Transverse colon (tissue), 4 donors: ENCODE measurements at regions not wholly inside any gene's neighbourhood (a gene's known extent, or its start where the extent isn't known, plus 50 kb on each side); places are given as distances from the start of the nearest gene placed in this dataset.

Source experiments
- DNase-seq: peaks from one replicate; pipeline ENCODE4 v3.0.0-alpha.2; 2019
- H3K27ac ChIP-seq, 4 donors: fragments of 200-600 bp; sonication (generic); 2 replicates each; pipeline ENCODE4 v1.5.1; 2016 to 2018; ENCODE audit warnings: inconsistent platforms in 4 of 4
- H3K27me3 ChIP-seq: fragments of 200-600 bp; sonication (generic); 2 replicates; pipeline ENCODE4 v1.5.1; 2017; ENCODE audit warnings: inconsistent platforms
- H3K36me3 ChIP-seq, 4 donors: fragments of 200-600 bp; sonication (generic); 2 replicates each; pipeline ENCODE4 v1.5.1; 2017 to 2019; ENCODE audit warnings: inconsistent platforms in 4 of 4
- H3K4me1 ChIP-seq, 4 donors: fragments of 200-600 bp; sonication (generic); 2 replicates each; pipeline ENCODE4 v1.5.1; 2017 to 2020; ENCODE audit warnings: inconsistent platforms in 4 of 4
- H3K4me3 ChIP-seq, 4 donors: fragments of 200-600 bp; sonication (generic); 1 replicate in 1 of 4; 2 replicates in 3 of 4; pipeline versions ENCODE4 v1.5.1 to v1.6.1; 2017 to 2019; ENCODE audit warnings: inconsistent platforms in 4 of 4
- H3K9me3 ChIP-seq, 2 donors: fragments of 200-600 bp; sonication (generic); 2 replicates each; pipeline ENCODE4 v1.5.1; 2017 to 2019; ENCODE audit warnings: inconsistent platforms in 2 of 2
- EP300 ChIP-seq: sonication (generic); formaldehyde crosslinking; IDR thresholded peaks from one replicate; pipeline ENCODE4 v1.6.1; 2017; ENCODE audit warnings: antibody characterized with exemption, low read depth
- POLR2A ChIP-seq: fragments of 450-650 bp; IDR thresholded peaks from one replicate; pipeline ENCODE4 v1.6.1; 2016; ENCODE audit warnings: antibody characterized with exemption, mild to moderate bottlenecking, moderate library complexity
- POLR2AphosphoS5 ChIP-seq, 3 donors: sonication (generic); formaldehyde crosslinking; IDR thresholded peaks; one replicate each; pipeline ENCODE4 v1.6.1; 2016; ENCODE audit warnings: antibody characterized with exemption in 3 of 3
- WGBS, 2 donors: methylation state at CpG; one replicate each; pipeline ENCODE4 v1.1.5; 2018; ENCODE audit warnings: low coverage in 1 of 2; 5-methylcytosine and 5-hydroxymethylcytosine counted together
- in situ Hi-C, 4 donors: fragments of 200-750 bp; cut with MboI; loops; one replicate each; pipeline versions ENCODE4 v1.15.0 to v1.15.1; 2017; ENCODE audit warnings: low sequenced_read_pairs in 3 of 4, low pct_ligation_motif_present in 1 of 4, low pct_unique_long_range_greater_than_20kb in 1 of 4
- intact Hi-C: fragments of 100-400 bp; cut with DNase I; formaldehyde crosslinking; loops from one replicate; pipeline ENCODE4 v1.15.1; 2023; ENCODE audit warnings: low total_unique reads
- TF ChIP-seq, protein P1 (sequence below), 5 experiments: fragments of 200-600 bp in 3 of 5; fragments of 450-650 bp in 2 of 5; sonication (generic) in 3 of 5; IDR thresholded peaks; 1 replicate in 2 of 5; 2 replicates in 3 of 5; pipeline ENCODE4 v1.5.1; 2016 to 2017; ENCODE audit warnings: antibody characterized with exemption in 5 of 5, inconsistent platforms in 3 of 5, mild to moderate bottlenecking in 2 of 5, moderate library complexity in 1 of 5

DNA sequence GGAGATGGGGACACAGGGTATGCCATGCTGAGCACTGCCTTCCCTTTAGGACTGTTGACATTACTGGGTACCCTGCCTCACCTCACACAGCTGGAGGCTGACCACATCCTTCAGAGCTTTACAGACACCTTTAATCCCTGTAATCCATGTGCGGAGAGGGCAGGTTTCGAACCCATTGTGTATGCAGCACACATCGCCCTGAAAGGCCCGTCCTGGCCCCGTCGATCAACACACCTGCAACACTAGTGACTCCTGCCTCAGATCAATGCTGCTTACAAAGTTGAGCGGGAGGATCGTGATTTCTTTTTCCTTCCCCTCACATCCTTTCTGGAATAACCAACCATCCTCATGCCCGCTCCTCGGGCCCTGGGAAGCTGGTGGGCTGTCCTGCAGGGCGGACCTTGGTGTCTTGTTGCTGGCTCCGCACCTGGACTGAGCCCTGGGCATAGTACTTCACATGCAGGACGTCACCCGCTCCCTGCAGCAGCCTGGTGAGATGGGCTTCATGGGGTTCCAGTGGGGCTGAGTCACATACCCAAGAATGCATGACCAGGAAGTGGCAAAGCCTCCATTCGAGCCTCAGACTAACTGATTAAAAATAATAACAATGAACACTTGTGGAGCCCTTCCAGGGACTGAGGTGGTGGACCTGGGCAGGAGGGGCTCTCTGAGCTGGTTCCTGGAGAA, 403.6 kb downstream of the PTPRU start:
- Histone ChIP-seq H3K9me3 (no peaks in the 10 kb centered on the region), H3K27me3 (peaks cover 2% of the 10 kb centered on the region), H3K27ac (no peak overlapping the region), H3K36me3 (no peaks in the 10 kb centered on the region), H3K4me3 (no peak overlapping the region), H3K4me1 (no peaks in the 10 kb centered on the region)
- intact Hi-C loops, result no loop called here
- TF ChIP-seq POLR2AphosphoS5 (IDR thresholded peaks at IDR 0.05) (no peak), POLR2A (no peak), EP300 (no peak)
- TF ChIP-seq, protein P1, sequence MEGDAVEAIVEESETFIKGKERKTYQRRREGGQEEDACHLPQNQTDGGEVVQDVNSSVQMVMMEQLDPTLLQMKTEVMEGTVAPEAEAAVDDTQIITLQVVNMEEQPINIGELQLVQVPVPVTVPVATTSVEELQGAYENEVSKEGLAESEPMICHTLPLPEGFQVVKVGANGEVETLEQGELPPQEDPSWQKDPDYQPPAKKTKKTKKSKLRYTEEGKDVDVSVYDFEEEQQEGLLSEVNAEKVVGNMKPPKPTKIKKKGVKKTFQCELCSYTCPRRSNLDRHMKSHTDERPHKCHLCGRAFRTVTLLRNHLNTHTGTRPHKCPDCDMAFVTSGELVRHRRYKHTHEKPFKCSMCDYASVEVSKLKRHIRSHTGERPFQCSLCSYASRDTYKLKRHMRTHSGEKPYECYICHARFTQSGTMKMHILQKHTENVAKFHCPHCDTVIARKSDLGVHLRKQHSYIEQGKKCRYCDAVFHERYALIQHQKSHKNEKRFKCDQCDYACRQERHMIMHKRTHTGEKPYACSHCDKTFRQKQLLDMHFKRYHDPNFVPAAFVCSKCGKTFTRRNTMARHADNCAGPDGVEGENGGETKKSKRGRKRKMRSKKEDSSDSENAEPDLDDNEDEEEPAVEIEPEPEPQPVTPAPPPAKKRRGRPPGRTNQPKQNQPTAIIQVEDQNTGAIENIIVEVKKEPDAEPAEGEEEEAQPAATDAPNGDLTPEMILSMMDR (IDR thresholded peaks at IDR 0.05), result no peak
- DNase-seq, result no peak
- in situ Hi-C loops, result no loop called here
- WGBS, 2 donors, result 87 to 94% methylated on average over 7 to 15 of the region's 15 CpGs

GRCh38 chr1:29639156-29639736, 402.9 kb downstream of the PTPRU start:
- Histone ChIP-seq H3K36me3 (no peaks in the 10 kb centered on the region), H3K9me3 (no peaks in the 10 kb centered on the region), H3K4me3 (no peak overlapping the region), H3K27ac (no peak overlapping the region), H3K27me3 (peaks cover 6% of the 10 kb centered on the region), H3K4me1 (no peaks in the 10 kb centered on the region)
- DNase-seq, result no peak
- in situ Hi-C loops, result no loop called here
- intact Hi-C loops, result no loop called here
- 68 to 77% methylated on average over 5 to 6 of the region's 6 CpGs for whole genome bisulfite sequencing, 2 donors
- TF ChIP-seq, protein P1 (IDR thresholded peaks at IDR 0.05), result no peak
- TF ChIP-seq POLR2A (no peak), EP300 (no peak), POLR2AphosphoS5 (IDR thresholded peaks at IDR 0.05) (no peak)

DNA sequence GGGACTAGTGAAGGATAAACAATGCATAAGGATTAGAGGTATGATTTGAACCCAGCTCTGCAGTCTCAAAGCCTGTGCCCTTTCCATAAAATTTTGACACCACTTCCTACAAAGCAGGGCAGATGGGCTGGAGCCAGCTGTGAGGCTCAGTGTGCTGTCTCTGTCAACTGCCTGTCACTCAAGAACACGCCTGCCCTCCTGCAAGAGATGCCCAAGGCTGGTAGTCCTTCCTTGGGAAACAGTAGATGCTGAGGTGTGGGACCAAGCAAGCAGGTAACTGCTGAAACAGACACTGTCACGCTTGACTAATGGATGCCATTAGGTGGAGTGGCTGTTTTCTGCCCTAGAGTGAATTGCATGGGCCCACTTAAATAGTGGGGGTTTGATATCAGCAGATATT, 402.0 kb downstream of the PTPRU start:
- TF ChIP-seq POLR2A (no peak), POLR2AphosphoS5 (IDR thresholded peaks at IDR 0.05) (no peak), EP300 (no peak)
- TF ChIP-seq, protein P1 (IDR thresholded peaks at IDR 0.05), result no peak
- no peaks in the 10 kb centered on the region for H3K4me1 ChIP-seq
- H3K4me3 ChIP-seq, result no peak overlapping the region
- peaks cover 6% of the 10 kb centered on the region for H3K27me3 ChIP-seq
- in situ Hi-C loops (no loop called here), intact Hi-C loops (no loop called here)
- no peaks in the 10 kb centered on the region for H3K9me3 ChIP-seq
- DNase-seq, result no peak
- 73% methylated on average over 2 of the region's 2 CpGs; no CpG with 5 or more reads in 1 of the 2 donors for WGBS, 2 donors
- H3K36me3 ChIP-seq, result no peaks in the 10 kb centered on the region
- H3K27ac ChIP-seq, result no peak overlapping the region

GRCh38 chr1:29636936-29637335, 400.6 kb downstream of the PTPRU start:
- TF ChIP-seq POLR2AphosphoS5 (IDR thresholded peaks at IDR 0.05) (no peak), POLR2A (no peak), EP300 (no peak)
- TF ChIP-seq, protein P1 (IDR thresholded peaks at IDR 0.05), result no peak
- no peaks in the 10 kb centered on the region for H3K36me3 ChIP-seq
- intact Hi-C loops (no loop called here), in situ Hi-C loops (no loop called here)
- no peak overlapping the region for H3K4me3 ChIP-seq
- no peak for DNase-seq
- H3K27ac ChIP-seq, result no peak overlapping the region
- no peaks in the 10 kb centered on the region for H3K4me1 ChIP-seq
- H3K9me3 ChIP-seq, result no peaks in the 10 kb centered on the region
- H3K27me3 ChIP-seq, result peaks cover 6% of the 10 kb centered on the region
